ENCODE measurements at regions not wholly inside any gene's neighbourhood (a gene's known extent, or its start where the extent isn't known, plus 50 kb on each side); places are given as distances from the start of the nearest gene placed in this dataset.
"Not testable (repeated sequence)": the region's sequence is repeated elsewhere in the genome, so short reads cannot be mapped to it uniquely, and the experiment has no call there.

DNA sequence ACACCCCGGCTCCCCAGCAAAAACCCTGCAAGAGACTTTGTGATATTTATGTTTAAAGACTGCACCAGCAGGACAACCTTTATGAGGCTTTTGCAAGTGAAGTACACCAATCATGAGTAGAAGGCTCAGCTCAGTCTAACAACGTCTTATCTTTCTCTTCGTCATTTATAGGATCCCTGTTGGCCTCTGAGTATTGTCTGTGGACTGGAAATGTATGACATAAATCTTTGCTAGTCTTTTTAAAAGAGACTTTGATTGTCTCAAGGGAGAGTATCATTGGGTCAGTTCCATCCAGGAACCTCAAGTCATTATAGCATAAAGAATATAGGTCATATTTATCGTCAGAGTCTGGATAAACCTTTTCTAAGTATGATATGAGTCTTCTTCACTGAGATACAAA, 505.0 kb upstream of the SOX9 start:
- DNase-seq, result no peak

DNA sequence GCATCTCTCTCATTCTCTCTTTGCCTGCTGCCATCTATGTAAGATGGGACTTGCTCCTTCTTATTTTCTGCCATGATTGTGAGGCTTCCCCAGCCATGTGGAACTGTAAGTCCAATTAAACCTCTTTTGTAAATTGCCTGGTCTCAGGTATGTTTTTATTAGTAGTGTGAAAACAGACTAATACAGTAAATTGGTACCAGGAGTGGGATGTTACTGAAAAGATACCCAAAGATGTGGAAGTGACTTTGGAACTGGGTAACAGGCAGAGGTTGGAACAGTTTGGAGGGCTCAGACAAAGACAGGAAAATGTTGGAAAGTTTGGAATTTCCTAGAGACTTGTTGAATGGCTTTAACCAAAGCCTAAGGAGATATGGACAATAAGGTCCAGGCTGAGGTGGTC, 503.1 kb upstream of the SOX9 start:
- DNase-seq, result not testable (repeated sequence)

DNA sequence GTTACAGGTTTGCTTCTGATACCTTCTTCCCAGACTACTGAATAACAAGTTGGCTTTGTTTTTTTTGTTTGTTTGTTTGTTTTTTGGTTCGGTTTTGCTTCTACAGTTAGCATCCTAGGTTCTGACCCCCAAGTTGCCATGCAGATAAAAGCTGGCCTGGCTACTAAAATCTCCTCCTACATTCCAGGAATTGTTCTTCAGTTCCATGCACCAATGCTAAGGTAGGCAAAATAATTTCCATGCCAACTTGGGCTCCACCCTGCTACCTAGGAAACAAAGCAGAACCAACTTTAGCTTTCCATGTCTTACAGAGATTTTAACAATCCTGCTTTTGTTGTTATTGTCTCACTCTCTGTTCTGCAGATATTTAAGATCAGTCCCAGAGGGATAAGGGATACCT, 495.5 kb upstream of the SOX9 start:
- no peak for DNase-seq

DNA sequence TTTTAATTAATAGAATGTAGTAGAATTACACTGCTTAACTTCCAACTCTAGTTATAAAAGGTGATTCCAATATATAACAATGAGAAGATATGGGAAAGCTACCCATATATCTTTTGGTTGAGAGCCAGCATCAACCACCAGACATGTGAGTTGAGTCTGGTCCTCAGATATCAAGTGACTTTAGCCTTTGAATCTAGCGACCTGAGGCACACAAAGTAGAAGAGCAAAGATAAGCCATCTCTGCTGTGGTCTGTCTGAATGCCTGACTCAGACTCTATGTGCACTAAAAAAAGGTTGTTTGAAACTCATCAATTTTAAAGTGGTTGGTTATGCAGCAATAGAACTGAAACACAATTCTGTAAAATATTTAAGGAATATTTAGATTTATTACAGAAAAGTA, 492.5 kb upstream of the SOX9 start:
- DNase-seq, result peak; percentile 31

DNA sequence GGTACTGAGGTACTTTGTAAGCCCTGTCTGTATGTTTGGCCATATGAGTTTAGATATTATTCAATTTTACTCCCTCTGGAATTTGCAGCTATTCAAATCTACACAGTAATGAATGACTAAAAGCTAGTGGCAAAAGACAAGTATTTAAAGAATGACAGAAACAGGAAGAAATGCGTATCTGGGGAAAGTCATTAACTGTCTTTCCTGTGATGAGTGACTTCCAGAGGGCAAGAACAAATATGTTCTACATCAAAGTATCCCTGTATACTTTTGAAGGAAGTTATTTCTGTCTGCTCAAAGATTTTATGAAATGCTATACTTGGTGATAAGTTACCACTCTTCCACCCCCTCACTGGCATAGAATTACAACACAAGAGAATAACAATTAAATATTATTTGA, 489.3 kb upstream of the SOX9 start:
- peak; percentile 88 for DNase-seq

DNA sequence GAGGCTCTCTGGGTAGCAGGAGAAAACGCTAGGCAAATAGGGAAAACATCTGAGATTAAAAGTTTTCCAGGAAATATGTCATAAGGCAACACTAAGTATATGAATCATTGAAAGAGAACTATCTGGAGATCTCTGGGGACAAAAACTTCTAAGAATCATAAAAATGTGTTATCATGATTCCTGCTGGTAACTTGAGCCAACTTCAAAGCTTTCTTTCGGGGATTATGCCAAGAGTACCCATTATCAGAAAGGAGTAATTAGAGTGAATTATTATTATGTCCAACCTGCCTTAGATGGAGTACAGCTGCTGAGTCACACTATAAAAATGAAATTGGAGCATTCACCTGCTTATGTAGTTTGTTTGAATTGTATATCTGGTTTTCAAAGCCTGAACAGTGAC, 488.5 kb upstream of the SOX9 start:
- DNase-seq, result peak; percentile 82

DNA sequence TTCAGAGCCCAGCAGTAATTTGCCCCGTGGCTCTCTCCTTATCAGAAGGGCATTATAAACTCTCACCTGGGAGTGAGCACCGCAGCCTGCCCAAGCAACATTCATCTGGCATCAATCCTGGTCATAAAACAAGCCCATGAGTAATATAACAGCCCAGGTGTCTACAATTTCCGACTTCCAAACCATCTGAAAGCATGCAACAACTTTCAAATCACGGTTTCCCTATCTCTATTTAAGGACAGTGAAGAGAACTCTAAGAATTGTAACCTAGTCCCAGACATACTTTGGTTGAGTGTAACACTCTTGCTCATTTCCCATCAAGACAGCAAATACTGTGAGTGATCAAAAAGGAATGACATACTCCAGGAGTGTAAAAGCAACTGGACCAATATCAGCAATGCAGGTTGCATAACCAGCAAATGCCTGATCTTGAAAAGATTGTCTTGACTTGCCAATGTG, 487.4 kb upstream of the SOX9 start:
- peak; percentile 97 for DNase-seq

DNA sequence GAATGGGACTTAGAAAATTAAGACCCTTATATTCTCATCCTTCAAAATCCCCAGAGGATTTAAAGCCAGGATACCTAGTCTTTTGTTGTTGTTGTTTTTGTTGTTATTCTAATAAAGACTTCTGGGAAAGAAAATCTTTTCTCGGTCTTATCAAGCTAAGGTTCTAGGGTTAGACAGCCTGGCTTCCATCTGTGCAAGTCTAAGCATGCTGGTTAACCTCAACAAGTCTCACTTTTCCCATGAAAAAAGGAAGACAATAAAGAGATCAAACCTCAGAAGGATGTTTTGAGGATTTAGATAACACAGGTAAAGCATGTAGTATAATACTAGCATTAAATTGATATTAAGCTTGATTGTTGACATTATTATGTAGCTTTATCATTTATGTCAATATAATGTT, 486.4 kb upstream of the SOX9 start:
- DNase-seq, result no peak

DNA sequence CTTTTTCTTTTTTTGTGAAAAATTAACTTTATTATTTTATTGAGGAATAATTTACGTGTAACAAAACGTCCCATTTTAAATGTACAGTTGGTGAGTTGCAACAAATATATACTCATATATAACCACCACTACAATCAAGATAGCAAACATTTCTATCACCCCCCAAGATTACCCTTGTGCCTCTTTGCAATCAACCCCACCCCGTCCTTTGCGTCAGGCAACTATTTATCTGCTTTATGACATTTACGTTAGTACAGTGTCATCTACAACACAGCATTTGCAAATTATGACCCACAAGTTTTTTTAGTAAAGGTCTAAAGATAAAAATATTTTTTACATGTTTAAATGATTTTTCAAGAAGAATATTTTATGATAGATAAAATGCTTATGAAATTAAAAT, 485.6 kb upstream of the SOX9 start:
- no peak for DNase-seq

DNA sequence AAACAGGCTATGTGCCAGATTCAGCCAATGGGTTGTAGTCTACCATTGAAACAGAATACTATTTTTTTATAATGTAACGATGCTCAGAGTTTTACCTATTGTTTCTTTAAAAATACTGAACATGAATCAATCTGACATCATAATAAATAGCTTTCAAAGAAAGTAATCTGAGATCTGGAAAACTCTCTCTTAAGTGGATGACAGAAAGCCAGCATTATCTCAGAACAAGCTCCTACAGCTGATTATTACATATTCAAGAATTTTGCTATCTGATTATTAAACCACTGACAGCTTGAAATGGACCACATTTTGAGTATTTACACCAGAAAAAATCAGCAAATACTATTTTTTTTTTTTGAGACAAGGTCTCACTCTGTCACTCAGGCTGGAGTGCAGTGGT, 484.2 kb upstream of the SOX9 start:
- DNase-seq, result no peak

DNA sequence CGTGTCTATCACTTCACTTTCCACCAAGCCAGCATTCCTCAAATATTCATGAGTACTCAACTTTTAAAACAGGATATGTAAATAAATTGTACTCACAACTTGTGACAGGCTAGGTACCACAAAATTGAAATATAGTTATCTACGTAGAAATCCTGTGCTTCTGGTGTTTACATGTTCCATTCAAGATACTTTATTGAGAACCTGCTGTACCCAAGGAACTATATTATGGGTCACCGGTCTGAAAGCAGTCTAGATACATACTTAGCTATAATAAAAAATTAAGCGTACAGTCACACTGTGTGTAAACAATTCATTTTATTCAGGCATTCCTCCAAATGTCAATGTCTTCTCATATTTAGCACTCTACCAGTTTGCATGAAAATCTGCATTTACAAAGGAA, 482.2 kb upstream of the SOX9 start:
- DNase-seq, result no peak

DNA sequence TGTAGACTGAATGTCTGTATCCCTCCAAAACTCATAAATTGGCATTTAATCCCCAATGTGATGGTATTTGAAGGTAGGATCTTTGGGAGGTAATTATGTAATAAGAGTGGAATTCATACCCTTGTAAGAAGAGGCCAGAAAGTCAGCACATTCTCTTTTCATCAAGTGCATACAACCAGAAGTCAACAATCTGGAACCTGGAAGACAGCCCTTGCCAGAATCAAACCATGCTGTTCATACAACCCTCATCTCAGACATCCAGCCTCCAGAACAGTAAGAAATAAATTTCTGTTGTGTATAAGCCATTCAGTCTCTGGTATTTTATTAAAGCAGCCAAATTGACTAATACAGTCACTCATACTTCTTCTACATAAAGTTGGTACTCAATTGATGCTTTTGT, 481.0 kb upstream of the SOX9 start:
- DNase-seq, result peak; percentile 16

DNA sequence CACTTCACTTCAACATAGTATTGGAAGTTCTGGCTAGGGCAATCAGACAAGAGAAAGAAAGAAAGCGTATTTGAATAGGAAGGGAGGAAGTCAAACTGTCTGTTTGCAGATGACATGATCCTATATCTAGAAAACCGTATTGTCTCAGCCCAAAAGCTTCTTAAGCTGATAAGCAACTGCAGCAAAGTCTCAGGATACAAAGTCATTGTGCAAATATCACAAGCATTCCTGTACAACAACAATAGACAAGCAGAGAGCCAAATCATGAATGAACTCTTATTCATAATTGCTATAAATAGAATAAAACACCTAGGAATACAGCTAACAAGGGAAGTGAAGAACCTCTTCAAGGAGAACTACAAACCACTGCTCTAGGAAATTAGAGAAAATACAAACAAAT, 473.9 kb upstream of the SOX9 start:
- not testable (repeated sequence) for DNase-seq

DNA sequence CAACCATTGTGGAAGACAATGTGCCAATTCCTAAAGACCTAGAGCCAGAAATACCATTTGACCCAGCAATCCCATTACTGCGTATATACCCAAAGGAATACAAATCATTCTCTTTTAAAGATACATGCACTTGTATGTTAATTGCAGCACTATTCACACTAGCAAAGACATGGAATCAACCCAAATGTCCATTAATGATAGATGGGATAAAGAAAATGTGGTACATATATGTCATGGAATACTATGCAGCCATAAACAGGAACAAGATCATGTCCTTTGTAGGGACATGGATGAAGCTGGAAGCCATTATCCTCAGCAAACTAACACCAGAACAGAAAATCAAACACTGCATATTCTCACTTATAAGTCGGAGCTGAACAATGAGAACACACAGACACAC, 472.5 kb upstream of the SOX9 start:
- not testable (repeated sequence) for DNase-seq

DNA sequence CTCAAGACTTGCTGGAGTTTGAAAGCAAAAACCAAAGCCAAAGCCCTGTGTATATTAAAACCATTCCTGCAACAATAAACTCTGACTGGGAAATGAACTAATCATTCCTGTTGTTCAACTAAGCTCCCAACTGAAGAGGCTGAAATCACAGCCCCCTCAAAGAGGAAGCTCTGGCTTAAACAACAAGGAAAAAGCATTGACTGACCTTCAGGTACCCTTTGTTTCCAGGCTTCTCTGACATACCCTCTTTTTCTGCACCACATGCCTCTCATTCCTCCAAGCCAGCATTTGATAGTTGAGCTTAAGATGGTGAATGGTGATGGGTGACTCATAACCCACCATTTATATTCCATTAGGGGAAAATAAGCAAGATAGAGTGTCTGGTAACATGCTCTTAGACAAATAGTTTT, 470.9 kb upstream of the SOX9 start:
- DNase-seq, result peak; percentile 71

DNA sequence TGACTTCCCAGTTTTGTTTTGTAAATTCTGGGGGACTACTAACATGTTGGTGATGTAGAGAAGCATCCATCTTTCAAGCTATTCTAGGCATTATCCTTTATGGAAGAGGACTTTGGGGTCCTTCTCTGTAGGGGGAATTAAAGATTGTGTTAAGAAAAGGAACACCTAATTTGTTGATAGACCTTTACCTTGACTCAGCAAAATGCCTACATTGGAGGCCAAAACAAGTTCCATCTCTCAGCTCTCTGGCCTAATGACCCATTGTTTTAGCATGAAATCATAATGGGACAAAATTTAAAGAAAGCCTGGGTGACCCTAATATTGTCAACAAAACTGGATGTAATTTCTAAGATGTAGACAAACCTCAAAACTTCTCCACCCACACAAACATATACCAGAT, 465.3 kb upstream of the SOX9 start:
- no peak for DNase-seq

DNA sequence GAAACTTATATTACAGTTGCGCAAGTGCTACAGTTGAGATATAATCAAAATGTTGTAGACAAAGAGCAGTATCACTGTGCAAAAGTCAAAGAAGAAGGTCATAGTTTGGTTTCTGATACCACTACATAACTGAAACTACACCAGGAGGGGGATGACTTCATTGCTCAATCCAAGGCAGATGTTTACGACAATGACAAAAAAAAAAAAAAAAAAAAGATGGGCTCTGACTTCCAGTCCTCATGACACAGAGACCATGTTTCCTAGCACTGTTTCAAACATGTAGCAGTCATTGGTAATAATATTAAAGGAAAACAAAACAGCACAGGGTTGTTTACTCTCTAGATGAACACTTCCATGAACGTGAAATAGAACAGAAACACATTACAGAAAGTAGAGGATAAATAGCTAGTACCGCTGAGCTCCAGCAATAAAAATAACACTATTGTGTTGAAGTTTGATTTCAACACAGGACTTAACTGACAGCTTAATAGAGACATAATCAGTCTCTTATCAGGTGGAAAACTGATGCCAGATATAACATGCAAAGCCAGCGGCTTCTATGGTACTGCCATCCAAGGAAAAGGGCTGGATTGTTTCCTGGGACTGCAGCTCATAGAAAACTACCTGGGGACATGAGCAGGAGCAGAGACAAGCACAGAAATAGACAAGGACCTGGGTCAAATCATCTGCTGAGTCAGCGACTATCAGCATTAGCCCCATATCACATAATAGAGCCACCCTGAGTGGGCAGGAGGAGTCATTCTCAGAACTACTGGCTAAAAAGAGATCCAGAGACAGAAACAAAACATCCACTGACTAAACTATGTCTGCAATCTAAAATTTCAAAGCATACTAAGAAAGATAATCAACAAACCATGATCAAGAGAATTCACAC, 463.6 kb upstream of the SOX9 start:
- DNase-seq, result no peak

DNA sequence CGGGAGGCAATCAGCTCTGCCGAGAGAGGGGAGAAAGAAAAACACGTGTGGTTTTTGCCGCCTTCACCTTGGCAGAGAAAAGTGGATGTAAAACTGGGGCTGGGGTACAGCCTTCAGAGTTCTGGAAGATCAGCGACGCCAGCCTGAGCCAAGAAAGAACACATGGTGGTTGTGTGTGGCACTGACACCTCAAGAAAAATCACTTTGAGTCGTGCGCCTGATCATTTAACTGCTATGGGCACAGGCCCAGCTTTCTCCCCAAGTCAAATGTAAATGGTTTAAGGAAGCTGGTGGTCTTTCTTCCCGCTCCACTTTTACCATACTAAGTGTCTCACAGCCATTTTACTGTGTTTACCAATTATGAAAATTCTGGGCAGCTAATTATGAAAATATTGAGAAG, 461.8 kb upstream of the SOX9 start:
- no peak for DNase-seq

DNA sequence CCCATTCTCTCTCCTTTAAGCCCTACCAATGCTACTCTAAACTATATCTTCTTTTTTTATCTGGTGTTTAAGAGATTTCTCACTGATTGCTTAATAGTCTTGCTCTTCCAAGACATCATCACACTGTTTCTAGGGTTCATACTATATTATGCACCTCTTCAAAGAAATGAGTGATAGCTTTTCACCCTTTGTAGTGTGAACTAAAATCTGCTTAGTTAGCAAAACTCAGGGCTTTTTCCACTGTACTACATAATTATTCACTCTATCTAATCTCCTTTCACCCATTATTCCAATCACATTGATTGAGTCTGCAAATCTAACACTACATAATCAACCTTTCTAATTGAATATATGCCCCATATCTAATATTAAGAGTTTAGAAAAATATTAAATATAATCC, 456.0 kb upstream of the SOX9 start:
- DNase-seq, result no peak

DNA sequence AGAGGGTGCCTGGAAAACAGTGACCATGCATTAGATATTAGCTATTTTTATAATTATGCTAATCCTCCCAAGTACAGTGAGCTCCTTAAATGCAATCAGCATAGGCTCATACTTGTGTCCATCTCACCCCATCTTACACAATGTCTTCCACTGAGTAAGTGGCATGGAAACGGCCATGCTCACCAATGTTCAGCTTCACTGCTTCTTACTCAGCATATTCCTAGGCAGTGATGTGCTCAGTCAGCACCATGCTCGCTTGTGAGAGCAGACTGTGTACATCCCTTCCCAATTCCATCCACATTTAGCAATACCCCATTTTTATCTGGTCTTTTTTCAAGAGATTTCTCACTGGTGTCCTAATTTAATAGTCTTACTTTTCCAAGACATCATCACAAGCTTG, 454.8 kb upstream of the SOX9 start:
- no peak for DNase-seq

DNA sequence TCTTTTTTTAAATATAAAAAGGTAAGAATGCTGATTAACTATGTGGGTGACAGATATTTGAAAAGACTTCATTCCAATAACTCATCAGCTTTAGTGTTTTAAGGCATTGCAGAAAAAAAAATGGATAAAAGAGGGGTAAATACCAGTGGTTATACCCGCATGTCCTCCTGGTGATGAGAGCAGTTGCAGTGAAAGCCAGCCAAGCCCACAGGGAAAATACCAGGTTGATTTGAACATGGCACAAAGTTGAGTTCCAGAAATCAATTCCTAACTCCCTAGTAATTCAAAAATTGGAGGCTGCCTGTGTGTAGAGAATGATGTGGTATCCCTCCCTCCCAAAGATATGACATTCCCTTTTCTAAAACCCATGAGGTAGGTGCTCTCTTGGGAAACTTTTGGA, 453.2 kb upstream of the SOX9 start:
- DNase-seq, result no peak

DNA sequence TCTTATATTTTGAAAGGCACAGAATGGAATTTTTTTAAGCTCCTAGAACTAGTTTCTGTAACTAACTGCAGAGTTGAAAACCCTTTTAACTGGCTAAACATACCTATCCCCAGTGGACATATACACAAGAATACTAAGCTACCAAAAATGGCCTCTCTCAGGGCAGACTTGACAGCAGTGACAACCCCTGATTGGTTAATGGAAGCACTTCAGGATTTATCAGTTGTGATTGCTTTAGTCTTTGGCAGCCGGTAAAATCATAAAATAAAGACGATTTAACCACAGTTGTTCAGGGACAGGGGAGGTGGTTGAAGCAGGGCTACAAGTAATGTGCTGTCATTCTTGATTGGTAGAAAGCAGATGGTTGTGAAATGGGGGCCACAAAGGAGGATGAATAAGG, 452.0 kb upstream of the SOX9 start:
- DNase-seq, result no peak

DNA sequence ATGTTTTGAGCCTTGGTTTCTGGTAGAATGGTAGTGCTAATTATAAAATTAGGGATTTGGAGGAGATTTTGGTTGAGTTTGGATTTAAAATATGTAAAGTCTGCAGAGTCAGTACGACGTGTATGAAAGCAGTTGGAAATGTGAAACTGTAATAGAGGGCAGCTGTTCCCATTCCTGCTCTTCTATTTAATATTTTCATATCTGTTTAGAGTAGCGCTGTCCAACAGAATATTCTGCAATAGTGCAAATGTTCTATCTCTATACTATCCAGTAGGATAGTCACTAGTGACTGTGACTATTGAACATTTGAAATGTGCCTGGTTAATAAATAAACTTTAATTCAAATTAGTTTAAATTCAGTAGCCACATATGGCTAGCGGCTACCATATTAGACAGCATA, 443.4 kb upstream of the SOX9 start:
- DNase-seq, result no peak

DNA sequence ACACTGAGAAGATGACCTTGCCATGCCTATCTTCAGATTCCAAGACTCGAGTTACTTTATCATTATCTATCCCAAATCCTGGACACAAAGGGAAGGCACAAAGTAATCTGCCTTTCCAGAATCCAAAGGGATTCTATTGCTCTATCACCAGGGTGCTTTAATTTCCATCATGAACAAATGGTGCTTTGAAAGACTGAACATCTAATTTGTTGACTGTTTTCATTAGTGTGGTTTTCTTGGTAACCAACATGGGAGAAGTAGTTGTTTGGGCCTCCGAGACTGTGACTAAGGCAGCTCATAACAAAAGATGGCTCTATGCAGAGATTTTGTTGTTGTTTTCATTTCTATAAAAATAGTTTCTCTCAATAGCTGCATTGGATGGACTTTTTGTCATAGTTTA, 441.0 kb upstream of the SOX9 start:
- no peak for DNase-seq
